ENCODE measurements at regions not wholly inside any gene's neighbourhood (a gene's known extent, or its start where the extent isn't known, plus 50 kb on each side); places are given as distances from the start of the nearest gene placed in this dataset.

GRCh38 chr2:82538590-82539279 lies 1920.3 kb downstream of the SUCLG1 start:
- no peak for TF ChIP-seq POLR2A (IDR thresholded peaks at IDR 0.05)
- no peak for TF ChIP-seq CTCF (IDR thresholded peaks at IDR 0.05)
- no peak for TF ChIP-seq POLR2AphosphoS5 (IDR thresholded peaks at IDR 0.05)
- Histone ChIP-seq H3K4me3 (no peak overlapping the region), H3K36me3 (no peaks in the 10 kb centered on the region), H3K4me1 (no peaks in the 10 kb centered on the region), H3K27ac (no peak overlapping the region), H3K9me3 (no peaks in the 10 kb centered on the region), H3K27me3 (no peaks in the 10 kb centered on the region)
- no peak for DNase-seq (ENCODE audit: low spot score in 2 of 2)
- intact Hi-C loops (cut with DNase I; ENCODE audit: low total_unique reads), result no loop called here

GRCh38 chr2:82528288-82528687 lies 1930.8 kb downstream of the SUCLG1 start:
- no peak for TF ChIP-seq POLR2AphosphoS5 (IDR thresholded peaks at IDR 0.05)
- intact Hi-C loops (cut with DNase I; ENCODE audit: low total_unique reads), result no loop called here
- no peaks in the 10 kb centered on the region for H3K4me1 ChIP-seq
- H3K9me3 ChIP-seq, result no peaks in the 10 kb centered on the region
- H3K27me3 ChIP-seq, result no peaks in the 10 kb centered on the region
- no peaks in the 10 kb centered on the region for H3K36me3 ChIP-seq
- no peak overlapping the region for H3K4me3 ChIP-seq
- H3K27ac ChIP-seq, result no peak overlapping the region
- DNase-seq (ENCODE audit: low spot score in 2 of 2), result no peak

- Histone ChIP-seq H3K27me3 (no peaks in the 10 kb centered on the region), H3K9me3 (no peaks in the 10 kb centered on the region), H3K4me1 (no peaks in the 10 kb centered on the region), H3K4me3 (no peak overlapping the region), H3K36me3 (no peaks in the 10 kb centered on the region), H3K27ac (no peak overlapping the region)
- intact Hi-C loops (cut with DNase I; ENCODE audit: low total_unique reads), result no loop called here
- no peak for DNase-seq (ENCODE audit: low spot score in 2 of 2)
- no peak for TF ChIP-seq CTCF (IDR thresholded peaks at IDR 0.05)
- TF ChIP-seq POLR2A (IDR thresholded peaks at IDR 0.05), result no peak
Measured at GRCh38 chr2:82527124-82527523, 1932.0 kb downstream of the SUCLG1 start.

GRCh38 chr2:82526277-82526676 lies 1932.8 kb downstream of the SUCLG1 start:
- no peak for DNase-seq (ENCODE audit: low spot score in 2 of 2)
- Histone ChIP-seq H3K9me3 (no peaks in the 10 kb centered on the region), H3K27me3 (no peaks in the 10 kb centered on the region), H3K4me3 (no peak overlapping the region), H3K27ac (no peak overlapping the region), H3K4me1 (no peaks in the 10 kb centered on the region), H3K36me3 (no peaks in the 10 kb centered on the region)
- no peak for TF ChIP-seq POLR2AphosphoS5 (IDR thresholded peaks at IDR 0.05)
- TF ChIP-seq CTCF (IDR thresholded peaks at IDR 0.05), result no peak
- no peak for TF ChIP-seq POLR2A (IDR thresholded peaks at IDR 0.05)
- intact Hi-C loops (cut with DNase I; ENCODE audit: low total_unique reads), result no loop called here

- no peak overlapping the region for H3K4me3 ChIP-seq
- no peaks in the 10 kb centered on the region for H3K9me3 ChIP-seq
- no peaks in the 10 kb centered on the region for H3K27me3 ChIP-seq
- H3K27ac ChIP-seq, result no peak overlapping the region
- DNase-seq (ENCODE audit: low spot score in 2 of 2), result no peak
- H3K36me3 ChIP-seq, result no peaks in the 10 kb centered on the region
- no peak for TF ChIP-seq CTCF (IDR thresholded peaks at IDR 0.05)
- no peak for TF ChIP-seq POLR2AphosphoS5 (IDR thresholded peaks at IDR 0.05)
- TF ChIP-seq POLR2A (IDR thresholded peaks at IDR 0.05), result no peak
- no peaks in the 10 kb centered on the region for H3K4me1 ChIP-seq
- intact Hi-C loops (cut with DNase I; ENCODE audit: low total_unique reads), result no loop called here
Measured at GRCh38 chr2:82525744-82526143, 1933.3 kb downstream of the SUCLG1 start.

GRCh38 chr2:82524826-82525225 lies 1934.3 kb downstream of the SUCLG1 start:
- TF ChIP-seq POLR2A (IDR thresholded peaks at IDR 0.05) (no peak), CTCF (IDR thresholded peaks at IDR 0.05) (no peak), POLR2AphosphoS5 (IDR thresholded peaks at IDR 0.05) (no peak)

More at GRCh38 chr2:82524826-82525225, 1934.3 kb downstream of the SUCLG1 start:
- H3K27me3 ChIP-seq, result no peaks in the 10 kb centered on the region
- no peaks in the 10 kb centered on the region for H3K4me1 ChIP-seq
- no peak overlapping the region for H3K27ac ChIP-seq
- H3K4me3 ChIP-seq, result no peak overlapping the region
- DNase-seq (ENCODE audit: low spot score in 2 of 2), result no peak
- H3K9me3 ChIP-seq, result no peaks in the 10 kb centered on the region
- no peaks in the 10 kb centered on the region for H3K36me3 ChIP-seq
- intact Hi-C loops (cut with DNase I; ENCODE audit: low total_unique reads), result no loop called here

All from breast epithelium (tissue), 4 donors.